Amniotic stem cell (primary cell): ENCODE measurements at regions not wholly inside any gene's neighbourhood (a gene's known extent, or its start where the extent isn't known, plus 50 kb on each side); places are given as distances from the start of the nearest gene placed in this dataset.
"Not testable (repeated sequence)": the region's sequence is repeated elsewhere in the genome, so short reads cannot be mapped to it uniquely, and the experiment has no call there.

Experiments used
- DNase-seq: peaks from one replicate; lab custom pipeline; 2025; lab: John Stamatoyannopoulos, UW

- peak; percentile 94 for DNase-seq
These were observed 50.0 kb upstream of the ACYP2 start for GRCh38 chr2:54065411-54065810.

GRCh38 chr2:54063967-54064535 is 51.4 kb upstream of the ACYP2 start:
- DNase-seq: no peak

- no peak for DNase-seq
These were observed 53.0 kb upstream of the ACYP2 start for GRCh38 chr2:54062401-54062800.

GRCh38 chr2:54061272-54061671 is 54.1 kb upstream of the ACYP2 start:
- DNase-seq: no peak

GRCh38 chr2:54059986-54060385 is 55.4 kb upstream of the ACYP2 start:
- DNase-seq: no peak

GRCh38 chr2:54059504-54059903 is 55.9 kb upstream of the ACYP2 start:
- no peak for DNase-seq

- DNase-seq: no peak
These were observed 57.0 kb upstream of the ACYP2 start for GRCh38 chr2:54058449-54058848.

GRCh38 chr2:54054774-54055173 is 60.6 kb upstream of the ACYP2 start:
- no peak for DNase-seq

GRCh38 chr2:54054271-54054670 is 61.1 kb upstream of the ACYP2 start:
- no peak for DNase-seq

GRCh38 chr2:54053830-54054229 is 61.6 kb upstream of the ACYP2 start:
- DNase-seq: no peak

- no peak for DNase-seq
These were observed 62.3 kb upstream of the ACYP2 start for GRCh38 chr2:54052825-54053718.

GRCh38 chr2:54050445-54050844 is 65.0 kb upstream of the ACYP2 start:
- no peak for DNase-seq

- DNase-seq: no peak
These were observed 66.0 kb upstream of the ACYP2 start for GRCh38 chr2:54049365-54049764.

GRCh38 chr2:54048896-54049295 is 66.5 kb upstream of the ACYP2 start:
- not testable (repeated sequence) for DNase-seq

GRCh38 chr2:54048117-54048785 is 67.2 kb upstream of the ACYP2 start:
- DNase-seq: no peak

- DNase-seq: no peak
These were observed 67.8 kb upstream of the ACYP2 start for GRCh38 chr2:54047658-54048057.

GRCh38 chr2:54047091-54047490 is 68.3 kb upstream of the ACYP2 start:
- no peak for DNase-seq

- no peak for DNase-seq
These were observed 72.3 kb upstream of the PSME4 start for GRCh38 chr2:54042897-54043620.

GRCh38 chr2:54042341-54042740 is 71.5 kb upstream of the PSME4 start:
- DNase-seq: no peak

- DNase-seq: no peak
These were observed 70.3 kb upstream of the PSME4 start for GRCh38 chr2:54041135-54041534.

- no peak for DNase-seq
These were observed 69.9 kb upstream of the PSME4 start for GRCh38 chr2:54040685-54041084.

- no peak for DNase-seq
These were observed 69.5 kb upstream of the PSME4 start for GRCh38 chr2:54040250-54040649.
